Ascending aorta (tissue), 2 donors: ENCODE measurements at regions not wholly inside any gene's neighbourhood (a gene's known extent, or its start where the extent isn't known, plus 50 kb on each side); places are given as distances from the start of the nearest gene placed in this dataset.

ENCODE experiments used
- DNase-seq, 2 donors: peaks; one replicate each; pipeline ENCODE4 v3.0.0-alpha.2; 2019; ENCODE audit warnings: low spot score in 2 of 2
- H3K27ac ChIP-seq, 2 donors: fragments of 200-600 bp; sonication (generic); one replicate each; pipeline ENCODE4 v1.5.1; 2016 to 2017; ENCODE audit warnings: mild to moderate bottlenecking in 1 of 2
- H3K27me3 ChIP-seq: fragments of 200-600 bp; sonication (generic); one replicate; pipeline ENCODE4 v1.5.1; 2017
- H3K36me3 ChIP-seq, 2 donors: fragments of 200-600 bp; sonication (generic); one replicate each; pipeline ENCODE4 v1.5.1; 2016
- H3K4me1 ChIP-seq, 2 donors: fragments of 200-600 bp; sonication (generic); one replicate each; pipeline ENCODE4 v1.5.1; 2016 to 2017; ENCODE audit warnings: mild to moderate bottlenecking in 1 of 2
- H3K4me3 ChIP-seq, 2 donors: fragments of 200-600 bp; sonication (generic); one replicate each; pipeline ENCODE4 v1.5.1; 2016 to 2017; ENCODE audit warnings: mild to moderate bottlenecking in 1 of 2
- H3K9me3 ChIP-seq, 2 donors: fragments of 200-600 bp; sonication (generic); one replicate each; pipeline ENCODE4 v1.5.1; 2016
- intact Hi-C: fragments of 100-400 bp; cut with DNase I; formaldehyde crosslinking; loops from one replicate; pipeline ENCODE4 v1.15.1; 2023
- TF ChIP-seq, protein P1 (sequence below), 3 experiments: fragments of 200-600 bp in 2 of 3; fragments of 450-650 bp in 1 of 3; sonication (generic) in 2 of 3; IDR thresholded peaks; one replicate each; pipeline ENCODE4 v1.5.1; 2016 to 2019; ENCODE audit warnings: antibody characterized with exemption in 3 of 3, mild to moderate bottlenecking in 1 of 3, moderate library complexity in 1 of 3

DNA sequence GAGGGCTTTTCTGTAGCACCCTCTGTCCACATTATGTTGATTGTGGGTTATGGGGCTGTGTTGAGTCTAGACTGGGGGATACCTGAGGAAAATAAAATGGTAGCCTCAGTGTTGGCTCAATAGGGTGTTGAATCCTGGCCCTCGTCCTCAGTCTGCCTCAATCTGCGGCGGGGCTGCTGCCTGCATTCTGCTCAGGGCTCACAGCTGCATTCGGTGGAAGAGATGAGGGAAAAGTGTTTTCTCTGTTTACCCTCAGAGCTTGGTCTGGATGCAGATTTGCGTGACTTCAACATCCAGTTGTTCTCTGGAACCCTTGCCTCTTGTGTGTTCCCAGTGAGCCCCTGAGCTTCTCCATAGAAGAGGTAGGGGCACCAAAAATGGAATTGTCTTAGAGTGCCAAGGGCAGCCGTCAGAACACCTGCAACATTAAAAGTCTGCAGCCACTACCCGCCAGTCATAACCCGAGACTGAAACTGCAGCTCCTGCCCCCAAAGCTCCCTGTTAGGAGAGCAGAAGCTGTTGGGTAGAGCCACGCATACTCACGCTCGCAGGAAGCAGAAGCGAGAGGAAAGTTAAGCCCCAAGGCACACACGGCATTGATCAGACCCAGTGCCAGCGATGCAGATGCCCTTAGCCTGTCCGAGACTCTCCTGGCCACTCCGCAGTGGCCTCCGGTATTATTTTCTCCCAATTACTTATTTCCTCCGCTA is 215.3 kb upstream of the C1orf174 start:
- DNase-seq: peak in 1 of 2 donors; percentile 16
- H3K4me3 ChIP-seq: no peak overlapping the region
- intact Hi-C loops: no loop called here
- H3K36me3 ChIP-seq: no peaks in the 10 kb centered on the region
- no peaks in the 10 kb centered on the region for H3K4me1 ChIP-seq
- TF ChIP-seq, protein P1, sequence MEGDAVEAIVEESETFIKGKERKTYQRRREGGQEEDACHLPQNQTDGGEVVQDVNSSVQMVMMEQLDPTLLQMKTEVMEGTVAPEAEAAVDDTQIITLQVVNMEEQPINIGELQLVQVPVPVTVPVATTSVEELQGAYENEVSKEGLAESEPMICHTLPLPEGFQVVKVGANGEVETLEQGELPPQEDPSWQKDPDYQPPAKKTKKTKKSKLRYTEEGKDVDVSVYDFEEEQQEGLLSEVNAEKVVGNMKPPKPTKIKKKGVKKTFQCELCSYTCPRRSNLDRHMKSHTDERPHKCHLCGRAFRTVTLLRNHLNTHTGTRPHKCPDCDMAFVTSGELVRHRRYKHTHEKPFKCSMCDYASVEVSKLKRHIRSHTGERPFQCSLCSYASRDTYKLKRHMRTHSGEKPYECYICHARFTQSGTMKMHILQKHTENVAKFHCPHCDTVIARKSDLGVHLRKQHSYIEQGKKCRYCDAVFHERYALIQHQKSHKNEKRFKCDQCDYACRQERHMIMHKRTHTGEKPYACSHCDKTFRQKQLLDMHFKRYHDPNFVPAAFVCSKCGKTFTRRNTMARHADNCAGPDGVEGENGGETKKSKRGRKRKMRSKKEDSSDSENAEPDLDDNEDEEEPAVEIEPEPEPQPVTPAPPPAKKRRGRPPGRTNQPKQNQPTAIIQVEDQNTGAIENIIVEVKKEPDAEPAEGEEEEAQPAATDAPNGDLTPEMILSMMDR (IDR thresholded peaks at IDR 0.05): no peak
- H3K27ac ChIP-seq: no peak overlapping the region
- no peaks in the 10 kb centered on the region for H3K27me3 ChIP-seq
- H3K9me3 ChIP-seq: no peaks in the 10 kb centered on the region

DNA sequence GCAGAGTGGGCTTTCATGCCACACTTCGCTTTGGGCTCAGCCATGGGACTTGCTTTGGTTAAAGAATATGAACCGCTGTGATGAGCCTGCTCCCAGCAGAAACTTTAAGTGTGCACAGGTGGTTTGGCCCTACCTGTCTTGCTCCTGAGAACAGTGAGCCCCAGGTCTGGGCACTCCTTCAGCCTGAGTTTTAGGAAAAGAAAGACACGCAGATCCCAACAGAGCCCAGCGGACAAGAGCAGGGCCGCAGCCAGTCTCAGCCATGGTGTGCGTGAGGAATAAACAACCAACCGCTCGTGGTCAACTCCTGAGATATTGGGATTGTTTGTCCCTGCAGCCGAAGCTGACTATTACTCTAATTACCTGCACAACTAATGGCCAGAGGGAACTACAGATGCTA is 217.1 kb upstream of the C1orf174 start:
- H3K27me3 ChIP-seq: no peaks in the 10 kb centered on the region
- H3K4me1 ChIP-seq: no peaks in the 10 kb centered on the region
- H3K36me3 ChIP-seq: no peaks in the 10 kb centered on the region
- H3K27ac ChIP-seq: no peak overlapping the region
- peak in 1 of 2 donors; percentile 46 for DNase-seq
- intact Hi-C loops: no loop called here
- no peak overlapping the region for H3K4me3 ChIP-seq
- no peaks in the 10 kb centered on the region for H3K9me3 ChIP-seq
- TF ChIP-seq, protein P1 (IDR thresholded peaks at IDR 0.05): no peak

DNA sequence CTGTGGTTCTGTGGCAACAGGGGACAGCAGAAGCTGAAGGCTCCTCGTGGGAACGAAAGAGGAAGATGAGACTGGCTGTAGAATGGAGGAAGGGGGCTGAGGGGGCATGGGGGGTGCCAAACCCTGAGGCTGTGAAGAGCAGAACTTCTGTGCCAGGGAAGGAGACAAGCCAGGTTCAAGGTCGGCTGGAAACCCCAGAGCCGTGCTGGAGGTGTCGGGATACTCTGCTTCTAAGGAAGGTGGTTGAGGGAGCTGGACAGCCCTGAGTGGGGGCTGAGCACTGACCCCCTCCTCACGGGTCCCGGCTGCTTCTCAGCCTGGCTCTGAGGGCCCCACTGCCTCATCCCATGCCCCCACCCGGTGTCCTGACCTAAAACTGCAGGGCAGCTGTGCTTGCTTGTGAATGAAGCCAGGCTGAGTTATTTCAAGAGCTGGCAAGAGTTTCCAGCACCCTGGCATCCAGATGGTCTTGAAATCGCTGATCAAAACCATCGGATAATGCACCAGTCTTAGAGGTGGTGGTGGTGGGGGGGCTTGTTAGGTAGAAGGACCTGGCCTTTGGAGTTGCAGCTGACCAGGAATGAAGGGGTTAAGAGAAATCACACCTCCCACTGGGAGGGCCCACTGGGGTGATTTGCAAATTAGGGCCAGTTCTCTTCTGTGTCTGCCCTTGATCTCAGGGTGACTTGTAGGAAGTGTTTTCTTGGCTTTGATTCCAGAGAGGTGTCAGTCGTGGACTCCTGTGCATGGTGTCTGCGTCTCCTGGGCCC is 218.9 kb upstream of the C1orf174 start:
- Histone ChIP-seq H3K36me3 (no peaks in the 10 kb centered on the region), H3K4me3 (no peak overlapping the region), H3K27ac (no peak overlapping the region), H3K4me1 (no peaks in the 10 kb centered on the region), H3K9me3 (no peaks in the 10 kb centered on the region), H3K27me3 (no peaks in the 10 kb centered on the region)
- TF ChIP-seq, protein P1 (IDR thresholded peaks at IDR 0.05): no peak
- intact Hi-C loops: no loop called here
- DNase-seq: no peak

DNA sequence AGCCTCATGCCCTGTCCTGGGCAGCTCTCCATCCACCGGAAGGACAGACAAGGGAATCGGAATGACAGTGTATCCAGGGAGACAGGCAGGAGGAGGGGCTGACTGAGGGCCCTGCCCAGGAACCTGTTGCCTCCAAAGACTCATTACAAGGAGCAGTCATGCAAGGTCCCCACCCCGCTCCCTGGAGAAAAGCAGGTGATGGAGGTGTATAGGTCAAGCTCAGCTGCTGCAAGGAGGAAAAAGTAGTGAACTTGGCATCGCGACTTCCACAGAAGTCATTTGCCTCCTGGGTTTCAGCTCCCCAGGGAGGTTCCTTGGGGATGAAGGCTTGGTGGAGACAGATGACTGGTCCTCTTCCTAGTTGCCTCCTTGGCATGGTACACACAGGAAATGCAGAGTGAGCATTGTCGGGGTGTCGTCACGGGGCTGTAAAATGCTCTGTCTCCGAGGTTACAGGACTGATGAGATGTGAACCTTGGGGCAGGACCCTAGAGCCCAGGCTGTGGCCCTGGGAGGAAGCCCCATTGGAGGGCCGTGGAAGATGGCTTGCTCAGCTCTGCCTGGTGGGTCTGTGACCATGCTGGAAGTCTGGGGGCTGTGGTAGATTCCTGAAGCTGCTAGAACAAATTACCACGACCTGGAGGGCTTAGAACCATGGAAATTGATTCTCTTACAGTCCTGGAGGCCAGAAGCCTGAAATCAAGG is 219.6 kb upstream of the C1orf174 start:
- TF ChIP-seq, protein P1 (IDR thresholded peaks at IDR 0.05): no peak
- Histone ChIP-seq H3K9me3 (no peaks in the 10 kb centered on the region), H3K4me3 (no peak overlapping the region), H3K4me1 (no peaks in the 10 kb centered on the region), H3K27ac (no peak overlapping the region), H3K36me3 (no peaks in the 10 kb centered on the region), H3K27me3 (no peaks in the 10 kb centered on the region)
- intact Hi-C loops: no loop called here
- no peak for DNase-seq

DNA sequence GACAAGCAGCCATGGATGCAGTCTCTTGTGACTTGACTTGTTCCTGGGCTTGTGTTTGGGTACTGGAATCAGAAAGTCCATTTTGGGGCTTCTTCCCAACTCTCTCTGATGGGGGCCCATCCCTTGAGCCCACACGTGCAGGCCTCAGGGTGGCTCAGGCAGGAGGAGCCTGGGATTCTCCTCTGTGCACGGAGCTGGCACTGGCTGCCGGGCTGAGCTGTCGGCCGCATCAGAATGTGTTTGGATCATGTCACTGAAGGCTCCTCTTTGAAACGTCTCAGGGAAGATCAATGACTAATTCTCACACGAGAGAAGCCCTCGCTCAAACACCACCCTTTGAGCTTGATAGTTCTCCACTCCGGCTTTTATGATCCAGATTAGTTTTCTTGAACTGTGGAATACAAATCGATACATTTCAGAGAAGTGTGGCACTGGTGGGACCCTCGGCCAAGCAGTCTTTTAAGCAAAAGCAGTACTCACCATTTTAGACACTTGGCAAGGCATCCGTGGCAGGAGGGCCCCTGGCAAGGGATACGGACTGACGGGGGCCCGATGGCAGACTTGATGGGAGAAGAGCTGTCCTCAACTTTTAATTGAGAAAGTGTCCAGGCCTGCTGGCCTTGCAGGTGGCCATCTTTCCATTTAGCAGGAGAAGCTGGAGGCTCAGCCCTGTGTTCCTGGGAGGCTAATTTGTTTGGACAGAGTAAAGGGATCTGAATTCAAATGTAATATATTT is 220.7 kb upstream of the C1orf174 start:
- Histone ChIP-seq H3K36me3 (no peaks in the 10 kb centered on the region), H3K4me3 (no peak overlapping the region), H3K27me3 (no peaks in the 10 kb centered on the region), H3K27ac (no peak overlapping the region), H3K4me1 (no peaks in the 10 kb centered on the region), H3K9me3 (no peaks in the 10 kb centered on the region)
- TF ChIP-seq, protein P1 (IDR thresholded peaks at IDR 0.05): no peak
- intact Hi-C loops: no loop called here
- DNase-seq: peak in 1 of 2 donors; percentile 37
